ENCODE measurements at regions not wholly inside any gene's neighbourhood (a gene's known extent, or its start where the extent isn't known, plus 50 kb on each side); places are given as distances from the start of the nearest gene placed in this dataset.

DNA sequence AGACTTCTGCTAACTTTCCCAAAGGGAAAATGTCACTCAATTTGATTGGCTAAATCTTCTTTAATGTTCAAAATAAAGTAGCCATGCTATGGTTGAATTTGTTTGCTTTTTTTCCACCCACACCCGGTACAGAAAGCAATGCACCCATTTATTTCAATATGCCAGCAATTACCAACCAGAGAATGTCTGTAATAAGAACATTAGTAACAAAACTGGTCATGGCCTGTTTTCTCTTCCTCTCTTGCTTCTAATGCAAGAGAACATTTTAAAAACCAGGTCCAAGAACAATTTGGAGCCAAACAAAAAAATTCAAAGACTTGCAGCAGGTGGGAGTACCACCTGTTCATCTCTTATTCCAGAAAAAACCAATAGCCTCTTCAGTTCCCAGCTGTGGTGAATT, 1108.8 kb upstream of the PCDH20 start:
- Histone ChIP-seq H3K27me3 (ENCODE audit: control insufficient read depth, insufficient read depth, low read length) (no peaks in the 10 kb centered on the region), H3K4me1 (ENCODE audit: control insufficient read depth, insufficient read depth, low read length) (no peaks in the 10 kb centered on the region), H3K9ac (ENCODE audit: low read depth, low read length) (no peak overlapping the region), H3K9me3 (ENCODE audit: control insufficient read depth, insufficient read depth, low read length) (no peaks in the 10 kb centered on the region), H3K27ac (ENCODE audit: low read depth, low read length) (no peak overlapping the region), H3K4me3 (ENCODE audit: low read depth, low read length) (no peak overlapping the region), H3K36me3 (ENCODE audit: control insufficient read depth, insufficient read depth, low read length) (no peaks in the 10 kb centered on the region)

DNA sequence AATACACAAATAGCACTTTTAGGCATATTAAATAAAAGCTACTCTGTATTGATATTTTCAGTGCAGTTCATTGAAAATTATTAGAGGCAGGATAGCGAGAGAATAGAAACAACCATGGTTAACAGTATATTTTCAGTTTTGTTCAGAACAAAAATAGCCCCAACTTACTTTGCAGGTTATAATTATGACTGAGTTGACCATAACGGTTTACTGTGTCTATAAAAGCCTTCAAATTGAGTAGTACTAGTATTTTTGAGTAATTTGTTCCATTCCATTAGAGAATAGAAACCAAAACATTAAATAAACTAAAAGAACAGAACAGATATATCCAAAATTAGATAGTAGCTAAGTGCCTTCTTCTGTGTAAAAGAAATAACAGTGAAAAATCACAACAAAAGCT, 1108.4 kb upstream of the PCDH20 start:
- H3K36me3 ChIP-seq (ENCODE audit: control insufficient read depth, insufficient read depth, low read length) = no peaks in the 10 kb centered on the region
- no peak overlapping the region for H3K9ac ChIP-seq (ENCODE audit: low read depth, low read length)
- no peak overlapping the region for H3K4me3 ChIP-seq (ENCODE audit: low read depth, low read length)
- no peaks in the 10 kb centered on the region for H3K27me3 ChIP-seq (ENCODE audit: control insufficient read depth, insufficient read depth, low read length)
- no peak overlapping the region for H3K27ac ChIP-seq (ENCODE audit: low read depth, low read length)
- no peaks in the 10 kb centered on the region for H3K9me3 ChIP-seq (ENCODE audit: control insufficient read depth, insufficient read depth, low read length)
- H3K4me1 ChIP-seq (ENCODE audit: control insufficient read depth, insufficient read depth, low read length) = no peaks in the 10 kb centered on the region

DNA sequence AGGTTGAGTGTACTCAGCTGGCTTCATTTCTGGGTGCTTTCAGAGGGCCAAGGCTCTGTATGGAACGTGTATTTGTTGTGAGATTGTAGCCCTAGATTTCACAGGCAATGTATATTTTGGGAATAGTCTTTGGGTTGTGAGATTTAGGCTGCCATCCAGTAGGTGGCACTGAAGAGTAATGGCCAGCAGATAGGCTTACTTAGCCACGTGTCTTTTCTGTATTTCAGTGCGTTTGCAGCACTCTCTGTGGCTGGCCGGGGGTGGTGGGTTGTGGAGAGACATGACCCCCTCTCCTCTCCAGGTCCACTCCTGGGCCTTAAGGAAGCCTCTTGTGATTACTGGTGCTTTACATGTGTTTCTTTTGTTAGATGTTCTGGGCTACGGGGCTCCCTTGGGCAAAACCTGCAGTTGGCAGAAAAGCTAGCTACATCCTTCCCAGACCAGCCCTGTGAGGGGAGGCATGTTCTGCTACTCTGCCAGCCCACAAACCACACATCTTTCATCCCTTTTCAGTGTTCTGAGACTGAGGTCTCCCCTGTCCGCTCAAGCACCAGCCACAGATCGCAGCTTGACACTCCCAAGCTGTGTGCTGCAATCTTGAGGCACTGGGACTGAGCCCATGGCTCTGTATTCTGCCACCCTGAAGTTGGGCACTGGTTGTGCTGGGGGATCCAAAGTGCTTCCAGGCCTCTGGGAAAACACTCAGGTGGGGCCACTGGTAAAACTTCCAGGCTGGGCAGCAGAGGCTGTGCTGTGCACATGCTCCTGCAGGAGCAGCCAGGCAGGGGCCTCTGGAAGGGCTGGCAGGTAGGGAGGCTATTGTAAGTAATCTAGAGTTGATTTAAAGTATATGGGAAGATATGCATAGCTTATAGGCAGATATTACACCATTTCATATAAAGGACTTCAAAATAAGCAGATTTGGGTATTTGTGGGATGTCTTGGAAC, 1096.8 kb upstream of the PCDH20 start:
- H3K27ac ChIP-seq (ENCODE audit: low read depth, low read length) = peak overlapping the region; percentile 93
- no peaks in the 10 kb centered on the region for H3K27me3 ChIP-seq (ENCODE audit: control insufficient read depth, insufficient read depth, low read length)
- H3K9me3 ChIP-seq (ENCODE audit: control insufficient read depth, insufficient read depth, low read length) = no peaks in the 10 kb centered on the region
- no peaks in the 10 kb centered on the region for H3K36me3 ChIP-seq (ENCODE audit: control insufficient read depth, insufficient read depth, low read length)
- H3K4me1 ChIP-seq (ENCODE audit: control insufficient read depth, insufficient read depth, low read length) = peaks cover 72% of the 10 kb centered on the region
- no peak overlapping the region for H3K9ac ChIP-seq (ENCODE audit: low read depth, low read length)
- H3K4me3 ChIP-seq (ENCODE audit: low read depth, low read length) = no peak overlapping the region

DNA sequence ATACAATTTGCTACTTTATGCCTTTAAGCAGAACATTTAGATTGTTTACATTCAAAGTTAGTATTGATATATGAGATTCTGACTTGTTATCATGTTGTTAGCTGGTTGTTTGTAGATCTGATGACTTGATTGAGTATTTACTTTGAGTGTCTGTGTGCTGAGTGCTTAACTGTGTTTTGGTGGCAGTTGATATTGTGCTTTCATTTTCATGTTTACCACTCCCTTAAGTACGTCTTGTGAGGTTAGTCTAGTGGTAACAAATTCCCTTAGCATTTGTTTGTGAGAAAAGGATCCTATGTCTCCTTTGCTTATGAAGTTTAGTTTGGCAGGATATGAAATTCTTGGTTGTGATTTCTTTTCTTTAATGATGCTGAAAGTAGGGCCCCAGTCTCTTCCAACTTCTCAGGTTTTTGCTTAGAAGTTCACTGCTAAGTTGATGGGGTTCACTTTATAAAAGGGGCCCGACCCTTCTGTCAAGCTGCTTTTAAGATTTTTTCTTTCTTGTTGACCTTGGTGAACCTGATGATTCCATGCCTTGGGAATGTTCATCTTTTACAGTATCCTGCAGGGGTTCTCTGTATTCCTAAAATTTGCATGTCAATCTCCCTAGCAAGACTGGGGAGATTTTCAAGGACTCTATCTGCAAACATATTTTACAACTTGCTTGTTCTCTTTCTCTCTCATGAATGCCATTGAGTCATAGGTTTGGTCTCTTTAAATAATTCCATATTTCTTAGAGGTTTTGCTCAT, 1095.4 kb upstream of the PCDH20 start:
- Histone ChIP-seq H3K4me3 (ENCODE audit: low read depth, low read length) (peak overlapping the region; percentile 43), H3K27ac (ENCODE audit: low read depth, low read length) (peak overlapping the region; percentile 93), H3K9ac (ENCODE audit: low read depth, low read length) (peak overlapping the region; percentile 30; the same call in 1 of the 2 replicates), H3K9me3 (ENCODE audit: control insufficient read depth, insufficient read depth, low read length) (no peaks in the 10 kb centered on the region), H3K36me3 (ENCODE audit: control insufficient read depth, insufficient read depth, low read length) (no peaks in the 10 kb centered on the region), H3K27me3 (ENCODE audit: control insufficient read depth, insufficient read depth, low read length) (no peaks in the 10 kb centered on the region), H3K4me1 (ENCODE audit: control insufficient read depth, insufficient read depth, low read length) (peaks cover 61% of the 10 kb centered on the region)

DNA sequence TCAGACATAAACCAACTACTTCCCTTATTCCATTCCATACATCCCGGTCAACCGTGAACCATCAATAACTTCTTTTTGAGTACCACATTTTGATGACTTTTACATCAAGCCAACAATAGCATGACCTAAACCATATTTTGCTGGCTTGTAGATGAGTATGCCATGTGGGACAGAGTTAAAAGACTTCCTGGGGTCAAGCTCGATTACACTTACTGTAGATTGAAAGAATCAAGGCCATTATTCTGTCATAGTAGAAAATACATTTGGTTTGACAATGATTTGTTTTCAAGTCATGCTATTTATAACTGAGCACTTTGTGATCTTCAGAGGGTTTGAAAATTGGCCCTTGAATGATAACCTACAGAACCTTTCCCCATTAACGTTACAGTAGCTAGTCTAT, 1086.9 kb upstream of the PCDH20 start:
- Histone ChIP-seq H3K27ac (ENCODE audit: low read depth, low read length) (no peak overlapping the region), H3K9me3 (ENCODE audit: control insufficient read depth, insufficient read depth, low read length) (no peaks in the 10 kb centered on the region), H3K9ac (ENCODE audit: low read depth, low read length) (no peak overlapping the region), H3K36me3 (ENCODE audit: control insufficient read depth, insufficient read depth, low read length) (no peaks in the 10 kb centered on the region), H3K4me1 (ENCODE audit: control insufficient read depth, insufficient read depth, low read length) (peaks cover 1% of the 10 kb centered on the region; the same call in 1 of the 2 replicates), H3K4me3 (ENCODE audit: low read depth, low read length) (no peak overlapping the region), H3K27me3 (ENCODE audit: control insufficient read depth, insufficient read depth, low read length) (no peaks in the 10 kb centered on the region)

DNA sequence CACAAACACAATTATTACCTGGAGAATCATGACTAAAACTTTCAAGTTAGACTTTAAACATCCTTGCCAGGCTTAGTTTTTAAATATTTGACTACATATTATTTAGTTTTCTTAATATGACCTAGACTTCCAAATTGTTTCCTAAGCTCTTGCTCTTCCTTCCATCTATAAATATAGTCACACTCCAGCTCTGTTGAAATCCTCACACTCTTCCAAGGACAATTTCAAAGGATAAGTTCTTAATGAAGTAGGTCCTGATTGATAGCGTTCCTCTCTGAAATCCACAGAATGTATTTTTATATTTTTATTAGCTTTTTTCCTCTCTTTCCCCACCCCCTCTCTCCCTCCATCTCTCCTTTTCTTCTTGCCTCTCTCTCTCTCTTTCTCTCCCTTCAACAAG, 1074.1 kb upstream of the PCDH20 start:
- Histone ChIP-seq H3K9me3 (ENCODE audit: control insufficient read depth, insufficient read depth, low read length) (no peaks in the 10 kb centered on the region), H3K4me1 (ENCODE audit: control insufficient read depth, insufficient read depth, low read length) (no peaks in the 10 kb centered on the region), H3K27me3 (ENCODE audit: control insufficient read depth, insufficient read depth, low read length) (no peaks in the 10 kb centered on the region), H3K9ac (ENCODE audit: low read depth, low read length) (no peak overlapping the region), H3K4me3 (ENCODE audit: low read depth, low read length) (no peak overlapping the region), H3K27ac (ENCODE audit: low read depth, low read length) (no peak overlapping the region), H3K36me3 (ENCODE audit: control insufficient read depth, insufficient read depth, low read length) (no peaks in the 10 kb centered on the region)

DNA sequence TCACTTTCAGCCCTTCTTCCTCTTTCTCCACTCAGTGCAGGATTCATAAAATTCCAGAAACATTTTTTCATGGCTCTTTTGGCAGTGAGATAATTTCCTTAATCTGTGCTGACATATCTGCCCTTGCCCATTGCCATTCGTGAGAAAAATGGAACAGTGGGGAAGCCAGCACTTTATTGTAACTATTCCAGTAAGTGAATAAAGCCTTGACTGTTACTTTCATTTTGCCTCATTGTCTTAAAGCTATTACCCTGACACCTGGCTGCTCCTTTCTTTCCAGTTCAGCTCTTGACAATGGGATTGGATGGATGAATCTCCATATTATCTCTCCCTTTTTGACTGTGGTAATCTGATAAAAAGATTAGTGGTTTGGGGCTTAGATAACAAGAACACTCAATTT, 1068.1 kb upstream of the PCDH20 start:
- H3K4me3 ChIP-seq (ENCODE audit: low read depth, low read length) = no peak overlapping the region

DNA sequence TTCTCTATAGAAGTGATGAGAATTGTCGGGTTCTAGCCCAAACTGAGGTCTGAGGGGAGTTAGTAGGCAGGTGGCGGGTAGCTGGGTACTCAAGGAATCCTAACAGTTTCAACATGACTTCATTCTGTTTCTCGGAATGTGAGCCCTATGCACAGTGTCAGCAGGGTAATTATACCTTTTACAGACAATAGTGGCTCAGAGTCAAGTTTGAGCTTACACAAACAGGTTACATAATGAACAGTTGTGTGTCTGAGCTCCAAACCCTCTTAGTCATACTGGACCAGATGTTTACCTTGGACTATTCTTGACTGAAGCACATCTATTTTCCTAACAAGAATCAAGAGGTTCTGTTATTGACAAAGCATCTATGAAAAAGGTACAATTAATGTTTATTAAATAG, 1066.7 kb upstream of the PCDH20 start:
- no peak overlapping the region for H3K27ac ChIP-seq (ENCODE audit: low read depth, low read length)
- no peaks in the 10 kb centered on the region for H3K36me3 ChIP-seq (ENCODE audit: control insufficient read depth, insufficient read depth, low read length)
- no peaks in the 10 kb centered on the region for H3K27me3 ChIP-seq (ENCODE audit: control insufficient read depth, insufficient read depth, low read length)
- H3K4me3 ChIP-seq (ENCODE audit: low read depth, low read length) = no peak overlapping the region
- H3K4me1 ChIP-seq (ENCODE audit: control insufficient read depth, insufficient read depth, low read length) = 0 out of 2 replicates have a peak, but pooled peaks cover 8% of the 10 kb centered on the region
- no peaks in the 10 kb centered on the region for H3K9me3 ChIP-seq (ENCODE audit: control insufficient read depth, insufficient read depth, low read length)
- H3K9ac ChIP-seq (ENCODE audit: low read depth, low read length) = no peak overlapping the region

More for the DNA sequence above, 1068.1 kb upstream of the PCDH20 start:
- no peaks in the 10 kb centered on the region for H3K9me3 ChIP-seq (ENCODE audit: control insufficient read depth, insufficient read depth, low read length)
- no peaks in the 10 kb centered on the region for H3K36me3 ChIP-seq (ENCODE audit: control insufficient read depth, insufficient read depth, low read length)
- peak overlapping the region; percentile 19 for H3K27ac ChIP-seq (ENCODE audit: low read depth, low read length)
- 0 out of 2 replicates have a peak, but pooled peaks cover 8% of the 10 kb centered on the region for H3K4me1 ChIP-seq (ENCODE audit: control insufficient read depth, insufficient read depth, low read length)
- H3K9ac ChIP-seq (ENCODE audit: low read depth, low read length) = no peak overlapping the region
- H3K27me3 ChIP-seq (ENCODE audit: control insufficient read depth, insufficient read depth, low read length) = no peaks in the 10 kb centered on the region

- Histone ChIP-seq H3K36me3 (ENCODE audit: control insufficient read depth, insufficient read depth, low read length) (no peaks in the 10 kb centered on the region), H3K9ac (ENCODE audit: low read depth, low read length) (no peak overlapping the region), H3K27ac (ENCODE audit: low read depth, low read length) (peak overlapping the region; percentile 66), H3K27me3 (ENCODE audit: control insufficient read depth, insufficient read depth, low read length) (no peaks in the 10 kb centered on the region), H3K4me3 (ENCODE audit: low read depth, low read length) (peak overlapping the region; percentile 4; the same call in 1 of the 2 replicates), H3K9me3 (ENCODE audit: control insufficient read depth, insufficient read depth, low read length) (no peaks in the 10 kb centered on the region), H3K4me1 (ENCODE audit: control insufficient read depth, insufficient read depth, low read length) (peaks cover 19% of the 10 kb centered on the region)
Observed at GRCh38 chr13:62473944-62474237, 1058.2 kb upstream of the PCDH20 start.

DNA sequence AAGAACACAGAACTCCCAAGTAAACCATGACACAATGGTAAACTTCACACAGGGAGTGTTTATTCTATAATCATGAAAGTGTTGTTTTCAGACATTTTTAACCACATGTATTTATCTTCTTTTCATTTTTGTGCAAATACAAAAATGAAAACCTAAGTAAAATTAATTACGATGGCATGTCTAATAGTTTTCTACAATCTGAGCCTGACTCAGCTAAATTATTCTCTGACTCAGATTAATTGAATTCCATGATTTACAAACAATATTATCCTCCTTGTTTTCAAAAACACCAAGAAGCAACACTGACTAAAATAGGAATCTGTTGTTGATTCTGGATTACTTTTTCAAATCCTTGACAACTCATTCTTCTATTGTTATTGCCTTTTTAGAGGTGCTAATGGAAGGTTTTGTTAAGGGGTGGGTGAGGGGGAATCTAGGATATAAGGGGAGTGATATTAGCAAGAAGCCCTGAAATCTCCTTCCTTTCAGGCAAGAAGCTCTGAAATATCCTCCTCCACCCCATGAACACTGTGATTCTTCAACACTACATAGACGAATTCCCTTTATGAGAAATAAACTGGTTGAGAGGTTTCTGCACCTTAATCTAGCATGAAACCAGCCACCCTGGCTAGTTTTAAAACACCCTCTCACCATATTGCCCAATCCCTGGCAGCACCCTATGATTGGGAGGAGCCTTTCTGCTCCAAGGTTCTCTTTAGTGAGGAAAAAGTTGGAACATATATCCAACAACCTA, 1057.7 kb upstream of the PCDH20 start:
- Histone ChIP-seq H3K36me3 (ENCODE audit: control insufficient read depth, insufficient read depth, low read length) (no peaks in the 10 kb centered on the region), H3K4me3 (ENCODE audit: low read depth, low read length) (peak overlapping the region; percentile 4; the same call in 1 of the 2 replicates), H3K9me3 (ENCODE audit: control insufficient read depth, insufficient read depth, low read length) (no peaks in the 10 kb centered on the region), H3K27ac (ENCODE audit: low read depth, low read length) (peak overlapping the region; percentile 66), H3K9ac (ENCODE audit: low read depth, low read length) (no peak overlapping the region), H3K27me3 (ENCODE audit: control insufficient read depth, insufficient read depth, low read length) (no peaks in the 10 kb centered on the region), H3K4me1 (ENCODE audit: control insufficient read depth, insufficient read depth, low read length) (peaks cover 19% of the 10 kb centered on the region)
